C4-2B (cell line): ENCODE measurements at regions not wholly inside any gene's neighbourhood (a gene's known extent, or its start where the extent isn't known, plus 50 kb on each side); places are given as distances from the start of the nearest gene placed in this dataset.

Source experiments
- CTCF ChIP-seq: fragments of 450-650 bp; conservative IDR thresholded peaks from 2 replicates; pipeline ENCODE4 v1.5.1; 2017; ENCODE audit warnings: mild to moderate bottlenecking
- ZFX ChIP-seq: fragments of 450-650 bp; IDR thresholded peaks from 2 replicates; pipeline ENCODE4 v1.6.1; 2017

- TF ChIP-seq ZFX (no peak), CTCF (no peak)
Observed at GRCh38 chr5:63049935-63050334, 471.3 kb downstream of the LRRC70 start.
